Ovary (tissue), 7 donors: ENCODE measurements at regions not wholly inside any gene's neighbourhood (a gene's known extent, or its start where the extent isn't known, plus 50 kb on each side); places are given as distances from the start of the nearest gene placed in this dataset.

Source experiments
- DNase-seq, 5 donors: peaks; one replicate each; pipeline ENCODE4 v3.0.0-alpha.2; 2019 to 2020
- H3K27ac ChIP-seq, 2 donors: fragments of 200-600 bp; one replicate each; pipeline versions ENCODE4 v1.5.1 to v1.8.0; 2019 to 2022
- H3K27me3 ChIP-seq: fragments of 200-600 bp; one replicate; pipeline ENCODE4 v1.8.0; 2022
- H3K36me3 ChIP-seq: fragments of 200-600 bp; sonication (generic); one replicate; pipeline ENCODE4 v1.5.1; 2019
- H3K4me1 ChIP-seq: one replicate; pipeline ENCODE4 v1.8.1; 2013; ENCODE audit warnings: mild to moderate bottlenecking, moderate library complexity; ENCODE audit not compliant: insufficient read depth
- H3K4me3 ChIP-seq: fragments of 200-600 bp; sonication (generic); one replicate; pipeline ENCODE4 v1.5.1; 2017
- H3K9me3 ChIP-seq, 2 donors: fragments of 200-600 bp in 1 of 2; sonication (generic) in 1 of 2; one replicate each; pipeline versions ENCODE4 v1.5.1 to v1.8.1; 2013 to 2019; ENCODE audit warnings: mild to moderate bottlenecking in 1 of 2, moderate library complexity in 1 of 2
- EP300 ChIP-seq: sonication (generic); formaldehyde crosslinking; IDR thresholded peaks from one replicate; pipeline ENCODE4 v1.6.1; 2017; ENCODE audit warnings: antibody characterized with exemption
- POLR2A ChIP-seq: fragments of 450-650 bp; IDR thresholded peaks from one replicate; pipeline ENCODE4 v1.6.1; 2017; ENCODE audit warnings: antibody characterized with exemption, mild to moderate bottlenecking, moderate library complexity
- WGBS, 3 donors: extraction: QIAGEN DNeasy Blood & Tissue Kit in 1 of 3; methylation state at CpG; one replicate each; pipeline versions ENCODE4 v1.1.5 to v1.1.7; 2013 to 2017; 5-methylcytosine and 5-hydroxymethylcytosine counted together
- intact Hi-C, 4 donors: fragments of 100-400 bp; cut with DNase I; formaldehyde crosslinking; loops; one replicate each; pipeline versions ENCODE4 v1.11.0 to v1.15.1; 2022 to 2023
- TF ChIP-seq, protein P1 (sequence below), 3 donors: fragments of 450-650 bp in 2 of 3; fragments of 200-600 bp in 1 of 3; IDR thresholded peaks; one replicate each; pipeline versions ENCODE4 v1.5.1 to v1.8.0; 2016 to 2022; ENCODE audit warnings: antibody characterized with exemption in 3 of 3, mild to moderate bottlenecking in 1 of 3
- donor health status: DM: no; HTN: no; CAD: no; lungs with moderate emphysema.
- donor health status: DM: no; HTN: no; CAD: no.
- donor health status: Bipolar disorder and iron deficiency.
- donor health status: DM: no; HTN: no; CAD: no.
- donor health status: DM: yes; HTN: yes; CAD: no.

- Histone ChIP-seq H3K4me1 (no peaks in the 10 kb centered on the region), H3K9me3 (no peaks in the 10 kb centered on the region), H3K27ac (no peak overlapping the region), H3K36me3 (no peaks in the 10 kb centered on the region), H3K27me3 (no peaks in the 10 kb centered on the region), H3K4me3 (no peak overlapping the region)
- TF ChIP-seq EP300 = no peak
- TF ChIP-seq, protein P1, sequence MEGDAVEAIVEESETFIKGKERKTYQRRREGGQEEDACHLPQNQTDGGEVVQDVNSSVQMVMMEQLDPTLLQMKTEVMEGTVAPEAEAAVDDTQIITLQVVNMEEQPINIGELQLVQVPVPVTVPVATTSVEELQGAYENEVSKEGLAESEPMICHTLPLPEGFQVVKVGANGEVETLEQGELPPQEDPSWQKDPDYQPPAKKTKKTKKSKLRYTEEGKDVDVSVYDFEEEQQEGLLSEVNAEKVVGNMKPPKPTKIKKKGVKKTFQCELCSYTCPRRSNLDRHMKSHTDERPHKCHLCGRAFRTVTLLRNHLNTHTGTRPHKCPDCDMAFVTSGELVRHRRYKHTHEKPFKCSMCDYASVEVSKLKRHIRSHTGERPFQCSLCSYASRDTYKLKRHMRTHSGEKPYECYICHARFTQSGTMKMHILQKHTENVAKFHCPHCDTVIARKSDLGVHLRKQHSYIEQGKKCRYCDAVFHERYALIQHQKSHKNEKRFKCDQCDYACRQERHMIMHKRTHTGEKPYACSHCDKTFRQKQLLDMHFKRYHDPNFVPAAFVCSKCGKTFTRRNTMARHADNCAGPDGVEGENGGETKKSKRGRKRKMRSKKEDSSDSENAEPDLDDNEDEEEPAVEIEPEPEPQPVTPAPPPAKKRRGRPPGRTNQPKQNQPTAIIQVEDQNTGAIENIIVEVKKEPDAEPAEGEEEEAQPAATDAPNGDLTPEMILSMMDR (IDR thresholded peaks at IDR 0.05) = no peak
- TF ChIP-seq POLR2A = no peak
- no peak for DNase-seq
- intact Hi-C loops = no loop called here
- WGBS, 3 donors = 62 to 70% (median 69%) methylated on average over 5 of the region's 5 CpGs
Measured at GRCh38 chr4:34932591-34932990, 1311.7 kb downstream of the ARAP2 start.

DNA sequence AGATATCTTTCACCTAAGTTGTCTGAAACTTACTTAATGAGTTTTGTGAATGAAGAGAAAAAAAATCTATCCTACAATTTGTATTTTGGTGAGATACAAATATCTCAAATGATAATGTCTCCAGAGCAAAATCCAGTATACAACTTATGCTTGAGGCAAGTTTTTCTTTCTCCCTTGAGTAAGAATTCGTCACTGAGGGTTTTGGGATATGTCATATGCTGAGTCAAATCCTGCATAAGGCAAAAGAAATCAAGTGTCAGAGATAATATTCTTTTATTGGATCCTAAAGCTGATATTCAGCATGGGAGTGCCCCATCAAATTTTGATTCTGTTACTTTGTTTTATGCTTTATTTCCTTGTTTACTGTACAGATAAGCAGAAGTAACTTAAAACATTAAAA, 1308.6 kb downstream of the ARAP2 start:
- H3K4me1 ChIP-seq = no peaks in the 10 kb centered on the region
- no peak for TF ChIP-seq POLR2A
- TF ChIP-seq, protein P1 (IDR thresholded peaks at IDR 0.05) = no peak
- no peak for TF ChIP-seq EP300
- 15 to 35% (median 25%) methylated on average over 1 of the region's 1 CpG for WGBS, 3 donors
- H3K36me3 ChIP-seq = no peaks in the 10 kb centered on the region
- H3K27ac ChIP-seq = no peak overlapping the region
- intact Hi-C loops = no loop called here
- no peaks in the 10 kb centered on the region for H3K27me3 ChIP-seq
- no peak for DNase-seq
- no peak overlapping the region for H3K4me3 ChIP-seq
- no peaks in the 10 kb centered on the region for H3K9me3 ChIP-seq

- Histone ChIP-seq H3K4me1 (no peaks in the 10 kb centered on the region), H3K36me3 (no peaks in the 10 kb centered on the region), H3K9me3 (no peaks in the 10 kb centered on the region), H3K27ac (no peak overlapping the region), H3K4me3 (no peak overlapping the region), H3K27me3 (no peaks in the 10 kb centered on the region)
- intact Hi-C loops = no loop called here
- WGBS, 3 donors = 87 to 90% (median 89%) methylated on average over 12 to 14 of the region's 14 CpGs
- TF ChIP-seq POLR2A = no peak
- TF ChIP-seq EP300 = no peak
- TF ChIP-seq, protein P1 (IDR thresholded peaks at IDR 0.05) = no peak
- no peak for DNase-seq
Measured at GRCh38 chr4:34939073-34939472, 1305.2 kb downstream of the ARAP2 start.

GRCh38 chr4:34943741-34944386, 1300.5 kb downstream of the ARAP2 start:
- no peak overlapping the region for H3K4me3 ChIP-seq
- H3K27me3 ChIP-seq = no peaks in the 10 kb centered on the region
- H3K4me1 ChIP-seq = no peaks in the 10 kb centered on the region
- TF ChIP-seq, protein P1 (IDR thresholded peaks at IDR 0.05) = no peak
- TF ChIP-seq EP300 (no peak), POLR2A (no peak)
- WGBS, 3 donors = 20 to 47% (median 46%) methylated on average over 2 of the region's 2 CpGs
- no peak overlapping the region for H3K27ac ChIP-seq
- DNase-seq = no peak
- H3K36me3 ChIP-seq = no peaks in the 10 kb centered on the region
- H3K9me3 ChIP-seq = no peaks in the 10 kb centered on the region
- intact Hi-C loops = no loop called here
